Rectal smooth muscle tissue (tissue), 1 donor: ENCODE measurements at regions not wholly inside any gene's neighbourhood (a gene's known extent, or its start where the extent isn't known, plus 50 kb on each side); places are given as distances from the start of the nearest gene placed in this dataset.

Experiments
- H3K27ac ChIP-seq: one replicate; pipeline ENCODE4 v1.7.0; 2013; ENCODE audit warnings: low read depth, low read length, inconsistent platforms
- H3K27me3 ChIP-seq: one replicate; pipeline ENCODE4 v1.7.0; 2013; ENCODE audit warnings: low read length; ENCODE audit not compliant: control insufficient read depth, insufficient read depth
- H3K36me3 ChIP-seq: one replicate; pipeline ENCODE4 v1.7.0; 2013; ENCODE audit warnings: low read length; ENCODE audit not compliant: control insufficient read depth, insufficient read depth
- H3K4me1 ChIP-seq: one replicate; pipeline ENCODE4 v1.7.0; 2013; ENCODE audit warnings: low read length; ENCODE audit not compliant: control insufficient read depth, insufficient read depth
- H3K4me3 ChIP-seq: one replicate; pipeline ENCODE4 v1.7.0; 2013; ENCODE audit warnings: low read length
- H3K9ac ChIP-seq: one replicate; pipeline ENCODE4 v1.7.0; 2013; ENCODE audit warnings: low read length

GRCh38 chr13:107685876-107686275, 529.5 kb downstream of the LIG4 start:
- H3K4me1 ChIP-seq, result no peaks in the 10 kb centered on the region
- no peak overlapping the region for H3K27ac ChIP-seq
- H3K36me3 ChIP-seq, result no peaks in the 10 kb centered on the region
- H3K9ac ChIP-seq, result no peak overlapping the region
- H3K4me3 ChIP-seq, result no peak overlapping the region
- H3K27me3 ChIP-seq, result no peaks in the 10 kb centered on the region

- no peak overlapping the region for H3K4me3 ChIP-seq
- H3K4me1 ChIP-seq, result no peaks in the 10 kb centered on the region
- H3K36me3 ChIP-seq, result no peaks in the 10 kb centered on the region
- H3K27ac ChIP-seq, result no peak overlapping the region
- no peak overlapping the region for H3K9ac ChIP-seq
- no peaks in the 10 kb centered on the region for H3K27me3 ChIP-seq
Measured at GRCh38 chr13:107681600-107681999, 533.7 kb downstream of the LIG4 start.

GRCh38 chr13:107680115-107680514, 535.2 kb downstream of the LIG4 start:
- no peak overlapping the region for H3K27ac ChIP-seq
- no peak overlapping the region for H3K4me3 ChIP-seq
- no peaks in the 10 kb centered on the region for H3K36me3 ChIP-seq
- no peak overlapping the region for H3K9ac ChIP-seq
- H3K4me1 ChIP-seq, result no peaks in the 10 kb centered on the region
- H3K27me3 ChIP-seq, result no peaks in the 10 kb centered on the region

GRCh38 chr13:107678075-107678689, 537.2 kb downstream of the LIG4 start:
- H3K27me3 ChIP-seq, result no peaks in the 10 kb centered on the region
- H3K27ac ChIP-seq, result no peak overlapping the region
- no peak overlapping the region for H3K4me3 ChIP-seq
- no peak overlapping the region for H3K9ac ChIP-seq
- H3K36me3 ChIP-seq, result no peaks in the 10 kb centered on the region
- H3K4me1 ChIP-seq, result no peaks in the 10 kb centered on the region

- Histone ChIP-seq H3K4me3 (no peak overlapping the region), H3K36me3 (no peaks in the 10 kb centered on the region), H3K4me1 (no peaks in the 10 kb centered on the region), H3K27me3 (no peaks in the 10 kb centered on the region), H3K27ac (no peak overlapping the region), H3K9ac (no peak overlapping the region)
Measured at GRCh38 chr13:107675847-107676550, 539.3 kb downstream of the LIG4 start.

- H3K9ac ChIP-seq, result no peak overlapping the region
- H3K36me3 ChIP-seq, result no peaks in the 10 kb centered on the region
- no peaks in the 10 kb centered on the region for H3K4me1 ChIP-seq
- no peaks in the 10 kb centered on the region for H3K27me3 ChIP-seq
- H3K27ac ChIP-seq, result no peak overlapping the region
- H3K4me3 ChIP-seq, result no peak overlapping the region
Measured at GRCh38 chr13:107669391-107669993, 545.8 kb downstream of the LIG4 start.

- Histone ChIP-seq H3K36me3 (no peaks in the 10 kb centered on the region), H3K4me1 (no peaks in the 10 kb centered on the region), H3K27ac (no peak overlapping the region), H3K9ac (no peak overlapping the region), H3K4me3 (no peak overlapping the region), H3K27me3 (no peaks in the 10 kb centered on the region)
Measured at GRCh38 chr13:107665926-107666458, 549.3 kb downstream of the LIG4 start.

- no peaks in the 10 kb centered on the region for H3K4me1 ChIP-seq
- H3K27me3 ChIP-seq, result no peaks in the 10 kb centered on the region
- H3K4me3 ChIP-seq, result no peak overlapping the region
- no peak overlapping the region for H3K27ac ChIP-seq
- H3K36me3 ChIP-seq, result no peaks in the 10 kb centered on the region
- no peak overlapping the region for H3K9ac ChIP-seq
Measured at GRCh38 chr13:107650081-107650701, 565.1 kb downstream of the LIG4 start.

- no peaks in the 10 kb centered on the region for H3K4me1 ChIP-seq
- no peak overlapping the region for H3K4me3 ChIP-seq
- H3K9ac ChIP-seq, result no peak overlapping the region
- H3K27me3 ChIP-seq, result no peaks in the 10 kb centered on the region
- H3K27ac ChIP-seq, result no peak overlapping the region
- H3K36me3 ChIP-seq, result no peaks in the 10 kb centered on the region
Measured at GRCh38 chr13:107649079-107649478, 566.3 kb downstream of the LIG4 start.

- no peaks in the 10 kb centered on the region for H3K27me3 ChIP-seq
- no peak overlapping the region for H3K4me3 ChIP-seq
- H3K9ac ChIP-seq, result no peak overlapping the region
- no peaks in the 10 kb centered on the region for H3K4me1 ChIP-seq
- no peak overlapping the region for H3K27ac ChIP-seq
- no peaks in the 10 kb centered on the region for H3K36me3 ChIP-seq
Measured at GRCh38 chr13:107644136-107644535, 571.2 kb downstream of the LIG4 start.

GRCh38 chr13:107643615-107644014, 571.7 kb downstream of the LIG4 start:
- Histone ChIP-seq H3K27ac (no peak overlapping the region), H3K9ac (no peak overlapping the region), H3K4me3 (no peak overlapping the region), H3K36me3 (no peaks in the 10 kb centered on the region), H3K4me1 (no peaks in the 10 kb centered on the region), H3K27me3 (no peaks in the 10 kb centered on the region)

- Histone ChIP-seq H3K36me3 (no peaks in the 10 kb centered on the region), H3K4me1 (no peaks in the 10 kb centered on the region), H3K9ac (no peak overlapping the region), H3K27ac (no peak overlapping the region), H3K27me3 (no peaks in the 10 kb centered on the region), H3K4me3 (no peak overlapping the region)
Measured at GRCh38 chr13:107642831-107643230, 572.5 kb downstream of the LIG4 start.
